ENCODE measurements at regions not wholly inside any gene's neighbourhood (a gene's known extent, or its start where the extent isn't known, plus 50 kb on each side); places are given as distances from the start of the nearest gene placed in this dataset.

DNA sequence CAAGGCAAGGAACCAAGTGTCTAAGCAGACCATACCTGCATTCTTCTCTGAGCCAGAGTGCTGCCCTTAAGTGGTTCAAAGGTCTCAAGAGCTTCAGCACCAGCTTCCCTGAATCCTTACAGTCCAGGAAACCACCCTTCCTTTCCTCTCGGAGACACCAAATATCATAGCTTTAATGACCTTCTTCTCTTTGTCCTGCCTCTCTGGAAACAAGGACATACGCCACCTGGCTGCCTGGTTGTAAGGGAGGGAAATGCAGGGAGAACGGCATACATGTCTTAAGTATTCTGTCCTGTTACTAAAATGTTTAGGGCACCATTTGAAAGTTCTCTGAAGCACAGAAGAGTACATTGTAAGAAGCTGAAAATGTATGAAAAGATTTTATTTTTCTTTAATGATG is 155.6 kb upstream of the ARRDC4 start:
- TF ChIP-seq EP300 (IDR thresholded peaks at IDR 0.05), result no peak
- no peak for TF ChIP-seq POLR2AphosphoS5 (IDR thresholded peaks at IDR 0.05)
- no peak for TF ChIP-seq CTCF (IDR thresholded peaks at IDR 0.05)
- TF ChIP-seq POLR2A (IDR thresholded peaks at IDR 0.05), result no peak
- ATAC-seq (ENCODE audit: low FRiP score in 2 of 2), result no peak

DNA sequence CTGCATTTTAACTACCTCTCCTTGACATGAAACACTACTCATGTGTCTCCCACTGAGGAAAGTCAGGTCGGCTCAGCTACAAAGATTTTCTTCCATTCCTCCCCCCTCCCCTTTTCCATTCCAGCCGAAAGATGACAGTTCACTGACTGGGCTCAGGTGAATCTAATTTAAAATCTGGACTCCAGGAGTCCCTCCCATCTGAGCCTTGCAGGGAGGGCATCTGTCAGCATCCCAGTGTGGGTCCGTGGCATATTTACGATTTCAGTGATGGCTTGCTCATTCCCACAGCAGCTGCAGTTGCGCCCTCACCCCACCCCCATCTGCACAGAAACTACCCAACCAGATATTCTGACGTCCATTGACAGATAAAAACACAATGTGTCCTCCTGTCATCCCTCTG is 153.7 kb upstream of the ARRDC4 start:
- Histone ChIP-seq H3K27me3 (no peaks in the 10 kb centered on the region), H3K9me3 (no peaks in the 10 kb centered on the region), H3K36me3 (no peaks in the 10 kb centered on the region), H3K4me1 (no peaks in the 10 kb centered on the region), H3K4me3 (no peak overlapping the region), H3K27ac (no peak overlapping the region)
- no peak for DNase-seq
- ATAC-seq (ENCODE audit: low FRiP score in 2 of 2), result no peak
- whole genome bisulfite sequencing, 2 donors, result 68 to 75% methylated on average over 6 of the region's 6 CpGs
- TF ChIP-seq CTCF (IDR thresholded peaks at IDR 0.05) (no peak), POLR2A (IDR thresholded peaks at IDR 0.05) (no peak), POLR2AphosphoS5 (IDR thresholded peaks at IDR 0.05) (no peak), EP300 (IDR thresholded peaks at IDR 0.05) (no peak)

More for the DNA sequence above, 155.6 kb upstream of the ARRDC4 start:
- WGBS, 2 donors, result 64 to 82% methylated on average over 3 of the region's 3 CpGs
- Histone ChIP-seq H3K27ac (no peak overlapping the region), H3K9me3 (no peaks in the 10 kb centered on the region), H3K36me3 (no peaks in the 10 kb centered on the region), H3K27me3 (no peaks in the 10 kb centered on the region), H3K4me1 (no peaks in the 10 kb centered on the region), H3K4me3 (no peak overlapping the region)
- DNase-seq, result no peak

GRCh38 chr15:97815835-97816234 is 144.7 kb upstream of the ARRDC4 start:
- TF ChIP-seq POLR2A (IDR thresholded peaks at IDR 0.05) (no peak), POLR2AphosphoS5 (IDR thresholded peaks at IDR 0.05) (no peak), EP300 (IDR thresholded peaks at IDR 0.05) (no peak), CTCF (IDR thresholded peaks at IDR 0.05) (no peak)

DNA sequence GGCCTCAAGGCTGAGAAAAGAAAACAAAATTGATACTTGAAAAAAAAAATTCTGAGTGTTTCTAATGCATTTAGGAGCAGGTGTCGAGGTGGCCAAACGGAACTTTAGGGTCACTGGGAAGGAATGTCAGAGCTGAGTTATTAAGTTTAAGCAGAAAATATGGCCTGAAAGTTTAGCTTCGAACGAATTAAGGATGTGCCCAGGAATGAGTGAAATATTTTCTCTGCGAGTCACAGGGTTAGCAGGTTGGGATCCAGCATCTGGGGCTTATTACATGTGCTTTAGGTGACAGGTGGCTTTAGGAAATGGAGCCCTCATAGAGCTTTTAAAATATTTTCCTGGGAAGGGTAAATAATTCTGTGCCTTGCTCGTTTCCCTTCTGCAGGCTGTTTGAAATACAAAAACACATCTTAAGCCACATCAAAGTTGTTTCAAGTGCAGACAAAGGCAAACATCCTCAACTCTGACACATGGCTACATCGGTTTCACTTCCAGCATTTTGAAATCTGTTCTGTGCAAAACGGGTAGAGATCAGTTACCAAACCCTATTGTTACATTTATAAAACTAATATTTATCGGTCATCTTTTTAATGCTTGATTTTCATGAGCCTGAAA is 143.1 kb upstream of the ARRDC4 start:
- Histone ChIP-seq H3K9me3 (no peaks in the 10 kb centered on the region), H3K36me3 (no peaks in the 10 kb centered on the region), H3K4me3 (no peak overlapping the region), H3K27me3 (no peaks in the 10 kb centered on the region), H3K4me1 (no peaks in the 10 kb centered on the region), H3K27ac (no peak overlapping the region)
- 47 to 53% methylated on average over 9 of the region's 9 CpGs for WGBS, 2 donors
- no peak for DNase-seq
- ATAC-seq (ENCODE audit: low FRiP score in 2 of 2), result no peak
- TF ChIP-seq EP300 (IDR thresholded peaks at IDR 0.05) (no peak), CTCF (IDR thresholded peaks at IDR 0.05) (no peak), POLR2A (IDR thresholded peaks at IDR 0.05) (no peak), POLR2AphosphoS5 (IDR thresholded peaks at IDR 0.05) (no peak)

More at GRCh38 chr15:97815835-97816234, 144.7 kb upstream of the ARRDC4 start:
- DNase-seq (no peak), ATAC-seq (ENCODE audit: low FRiP score in 2 of 2) (no peak)
- no peak overlapping the region for H3K27ac ChIP-seq
- no peaks in the 10 kb centered on the region for H3K9me3 ChIP-seq
- no peaks in the 10 kb centered on the region for H3K36me3 ChIP-seq
- H3K4me1 ChIP-seq, result no peaks in the 10 kb centered on the region
- no peaks in the 10 kb centered on the region for H3K27me3 ChIP-seq
- 64 to 88% methylated on average over 2 of the region's 2 CpGs for WGBS, 2 donors
- no peak overlapping the region for H3K4me3 ChIP-seq

DNA sequence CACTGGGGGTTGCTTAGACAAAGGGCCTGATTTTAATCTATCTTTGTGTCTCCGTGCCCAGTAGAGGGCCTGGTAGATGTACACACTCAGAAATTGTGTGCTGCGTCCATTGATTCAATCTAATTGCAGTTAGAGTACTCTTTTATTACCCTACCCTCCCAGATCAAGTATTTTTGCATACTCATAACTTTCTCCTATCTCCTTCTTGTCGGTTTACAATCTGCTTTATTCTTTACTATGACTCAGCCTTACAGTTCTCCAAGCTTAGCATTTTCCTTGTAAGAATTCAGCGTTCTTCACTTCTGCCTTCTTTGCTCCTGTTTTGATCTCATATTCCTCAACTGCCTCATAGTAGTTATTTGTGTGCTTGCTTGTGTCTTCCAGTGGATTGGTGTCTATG is 124.5 kb upstream of the ARRDC4 start:
- TF ChIP-seq POLR2A (IDR thresholded peaks at IDR 0.05), result no peak
- no peak for TF ChIP-seq POLR2AphosphoS5 (IDR thresholded peaks at IDR 0.05)
- no peak for TF ChIP-seq EP300 (IDR thresholded peaks at IDR 0.05)
- TF ChIP-seq CTCF (IDR thresholded peaks at IDR 0.05), result no peak
- Histone ChIP-seq H3K4me1 (no peaks in the 10 kb centered on the region), H3K27me3 (no peaks in the 10 kb centered on the region), H3K9me3 (peaks cover 0 to 5% (median 0%) of the 10 kb centered on the region in 4 donors), H3K36me3 (no peaks in the 10 kb centered on the region), H3K4me3 (no peak overlapping the region), H3K27ac (no peak overlapping the region)
- DNase-seq (no peak), ATAC-seq (ENCODE audit: low FRiP score in 2 of 2) (no peak)
- 79 to 81% methylated on average over 4 of the region's 4 CpGs for WGBS, 2 donors
